Gastroesophageal sphincter (tissue), 4 donors: ENCODE measurements at regions not wholly inside any gene's neighbourhood (a gene's known extent, or its start where the extent isn't known, plus 50 kb on each side); places are given as distances from the start of the nearest gene placed in this dataset.

ENCODE experiments used
- ATAC-seq: fragments of 150-250 bp; one replicate; pipeline ENCODE4 v1.9.1; 2016; ENCODE audit warnings: mild to moderate bottlenecking, moderate library complexity
- H3K27ac ChIP-seq, 4 donors: fragments of 200-600 bp; sonication (generic) in 3 of 4; 1 replicate in 3 of 4; 2 replicates in 1 of 4; pipeline ENCODE4 v1.5.1; 2016 to 2019
- H3K27me3 ChIP-seq: fragments of 200-600 bp; sonication (generic); one replicate; pipeline ENCODE4 v1.5.1; 2019
- H3K36me3 ChIP-seq, 2 donors: fragments of 200-600 bp; sonication (generic); one replicate each; pipeline ENCODE4 v1.5.1; 2019; ENCODE audit warnings: control low read depth in 1 of 2
- H3K4me1 ChIP-seq, 3 donors: fragments of 200-600 bp; sonication (generic); 1 replicate in 2 of 3; 2 replicates in 1 of 3; pipeline ENCODE4 v1.5.1; 2016 to 2019; ENCODE audit warnings: control low read depth in 2 of 3
- H3K4me3 ChIP-seq, 2 donors: fragments of 200-600 bp; sonication (generic); one replicate each; pipeline ENCODE4 v1.5.1; 2019; ENCODE audit warnings: mild to moderate bottlenecking in 1 of 2, moderate library complexity in 1 of 2
- H3K9me3 ChIP-seq, 3 donors: fragments of 200-600 bp; sonication (generic); one replicate each; pipeline ENCODE4 v1.5.1; 2017 to 2019; ENCODE audit warnings: control low read depth in 2 of 3
- CTCF ChIP-seq, 4 experiments: fragments of 200-600 bp in 2 of 4; fragments of 450-650 bp in 2 of 4; sonication (generic) in 1 of 4; IDR thresholded peaks; one replicate each; pipeline ENCODE4 v1.5.1; 2017 to 2019; ENCODE audit warnings: antibody characterized with exemption in 4 of 4, mild to moderate bottlenecking in 2 of 4, moderate library complexity in 2 of 4
- EP300 ChIP-seq: sonication (generic); formaldehyde crosslinking; IDR thresholded peaks from one replicate; pipeline ENCODE4 v1.6.1; 2017; ENCODE audit warnings: antibody characterized with exemption, mild to moderate bottlenecking
- POLR2A ChIP-seq, 2 donors: fragments of 450-650 bp; IDR thresholded peaks; one replicate each; pipeline ENCODE4 v1.6.1; 2017; ENCODE audit warnings: antibody characterized with exemption in 2 of 2, mild to moderate bottlenecking in 2 of 2, moderate library complexity in 1 of 2
- POLR2AphosphoS5 ChIP-seq: sonication (generic); formaldehyde crosslinking; IDR thresholded peaks from one replicate; pipeline ENCODE4 v1.6.1; 2017; ENCODE audit warnings: antibody characterized with exemption
- WGBS, 2 donors: methylation state at CpG; one replicate each; pipeline ENCODE4 v1.1.5; 2018; ENCODE audit warnings: low coverage in 1 of 2; 5-methylcytosine and 5-hydroxymethylcytosine counted together

GRCh38 chr15:70189826-70190695, 92.3 kb upstream of the TLE3 start:
- WGBS, 2 donors: 94% methylated on average over 10 of the region's 20 CpGs
- ATAC-seq: no peak
- no peak overlapping the region for H3K4me3 ChIP-seq
- no peaks in the 10 kb centered on the region for H3K36me3 ChIP-seq
- H3K9me3 ChIP-seq: peaks cover 0 to 11% (median 0%) of the 10 kb centered on the region in 3 donors
- no peak for TF ChIP-seq POLR2A (IDR thresholded peaks at IDR 0.05)
- TF ChIP-seq POLR2AphosphoS5: no peak
- no peak for TF ChIP-seq EP300
- TF ChIP-seq CTCF (IDR thresholded peaks at IDR 0.05): no peak
- H3K27ac ChIP-seq: no peak overlapping the region
- peaks cover 0 to 5% (median 0%) of the 10 kb centered on the region in 3 donors for H3K4me1 ChIP-seq
- H3K27me3 ChIP-seq: no peaks in the 10 kb centered on the region

- no peak for TF ChIP-seq POLR2A (IDR thresholded peaks at IDR 0.05)
- no peak for TF ChIP-seq CTCF (IDR thresholded peaks at IDR 0.05)
- TF ChIP-seq EP300: no peak
- no peak for TF ChIP-seq POLR2AphosphoS5
- Histone ChIP-seq H3K4me1 (no peaks in the 10 kb centered on the region), H3K36me3 (no peaks in the 10 kb centered on the region), H3K27ac (no peak overlapping the region), H3K9me3 (peaks cover 0 to 11% (median 0%) of the 10 kb centered on the region in 3 donors), H3K27me3 (no peaks in the 10 kb centered on the region), H3K4me3 (no peak overlapping the region)
- WGBS, 2 donors: 96 to 100% methylated on average over 2 to 4 of the region's 4 CpGs
- ATAC-seq: no peak
Observed at GRCh38 chr15:70188286-70188685, 90.6 kb upstream of the TLE3 start.

- Histone ChIP-seq H3K4me3 (no peak overlapping the region), H3K4me1 (no peaks in the 10 kb centered on the region), H3K36me3 (no peaks in the 10 kb centered on the region), H3K27ac (no peak overlapping the region), H3K27me3 (no peaks in the 10 kb centered on the region), H3K9me3 (peaks cover 0 to 11% (median 0%) of the 10 kb centered on the region in 3 donors)
- TF ChIP-seq EP300 (no peak), POLR2A (IDR thresholded peaks at IDR 0.05) (no peak), POLR2AphosphoS5 (no peak), CTCF (IDR thresholded peaks at IDR 0.05) (no peak)
- no peak for ATAC-seq
- 80% methylated on average over 1 of the region's 9 CpGs; no CpG with 5 or more reads in 1 of the 2 donors for WGBS, 2 donors
Observed at GRCh38 chr15:70187331-70187730, 89.6 kb upstream of the TLE3 start.

DNA sequence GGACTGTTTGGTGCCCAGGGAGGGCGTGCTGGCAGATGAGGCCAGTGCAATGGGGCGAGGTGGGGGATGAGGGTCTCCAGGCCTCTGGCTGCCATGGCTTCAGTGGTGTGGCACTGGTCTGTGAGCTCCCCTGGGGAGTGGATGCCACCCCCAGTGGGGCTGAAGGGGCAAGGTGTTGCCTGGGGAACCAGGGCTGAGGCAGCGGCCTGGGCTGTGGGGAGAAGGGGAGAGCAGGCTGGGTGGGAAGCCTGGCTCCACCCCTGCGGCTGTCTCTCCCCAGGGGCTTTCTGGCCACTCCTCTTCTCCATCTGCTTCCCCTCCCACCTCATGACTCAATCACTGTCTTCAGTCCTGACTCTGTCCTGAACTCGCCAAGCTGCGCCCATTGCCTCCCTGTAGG, 88.4 kb upstream of the TLE3 start:
- WGBS, 2 donors: 100% methylated on average over 2 to 3 of the region's 6 CpGs

More for the DNA sequence above, 88.4 kb upstream of the TLE3 start:
- no peaks in the 10 kb centered on the region for H3K36me3 ChIP-seq
- peaks cover 0 to under 1% (median 0%) of the 10 kb centered on the region in 3 donors for H3K9me3 ChIP-seq
- no peaks in the 10 kb centered on the region for H3K4me1 ChIP-seq
- no peak for ATAC-seq
- TF ChIP-seq POLR2AphosphoS5 (no peak), POLR2A (IDR thresholded peaks at IDR 0.05) (no peak), EP300 (no peak), CTCF (IDR thresholded peaks at IDR 0.05) (no peak)
- no peaks in the 10 kb centered on the region for H3K27me3 ChIP-seq
- no peak overlapping the region for H3K27ac ChIP-seq
- H3K4me3 ChIP-seq: no peak overlapping the region
